A673 (cell line): ENCODE measurements at regions not wholly inside any gene's neighbourhood (a gene's known extent, or its start where the extent isn't known, plus 50 kb on each side); places are given as distances from the start of the nearest gene placed in this dataset.

Source experiments
- EZH2 ChIP-seq: fragments of 200-600 bp; sonication (generic); IDR thresholded peaks from 2 replicates; pipeline ENCODE4 v1.6.1; 2017; ENCODE audit warnings: borderline replicate concordance, low read depth, mild to moderate bottlenecking, mixed read lengths, antibody characterized with exemption, low read length; ENCODE audit not compliant: poor library complexity, severe bottlenecking
- TF ChIP-seq, protein P1 (sequence below): fragments of 300-800, 200-600 bp; sonication (generic); conservative IDR thresholded peaks from 2 replicates; pipeline ENCODE4 v1.5.1; 2017; ENCODE audit warnings: low read depth, mild to moderate bottlenecking, antibody characterized with exemption, low read length, moderate library complexity, mixed read lengths

DNA sequence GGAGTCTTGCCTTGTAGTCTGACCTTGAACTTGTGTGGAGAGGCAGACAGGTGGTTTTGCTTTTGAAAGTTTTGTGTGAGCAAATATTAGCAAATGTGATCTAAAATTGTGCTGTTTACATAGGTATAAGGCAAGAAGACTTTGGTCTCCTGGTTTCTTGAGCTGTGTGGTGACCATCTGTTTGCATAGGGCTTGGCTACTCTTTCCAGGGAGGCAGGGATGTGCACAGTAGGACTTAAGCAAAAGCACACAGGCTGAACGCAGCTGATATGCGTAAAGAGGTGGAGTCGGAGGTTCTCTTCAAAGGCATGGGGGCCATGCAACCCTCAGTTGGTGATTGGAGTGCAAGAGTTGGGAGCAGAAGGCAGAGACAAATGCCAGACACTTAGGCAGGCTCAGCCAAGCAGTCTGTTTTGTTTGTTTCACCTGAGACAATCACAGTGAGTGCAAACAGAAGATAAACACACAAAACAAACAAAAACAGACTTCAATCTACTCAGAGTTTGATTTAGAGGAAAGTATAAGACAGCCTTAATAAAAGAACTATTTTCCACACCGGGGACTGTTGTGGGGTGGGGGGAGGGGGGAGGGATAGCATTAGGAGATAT, 744.2 kb downstream of the MTRR start:
- TF ChIP-seq, protein P1, sequence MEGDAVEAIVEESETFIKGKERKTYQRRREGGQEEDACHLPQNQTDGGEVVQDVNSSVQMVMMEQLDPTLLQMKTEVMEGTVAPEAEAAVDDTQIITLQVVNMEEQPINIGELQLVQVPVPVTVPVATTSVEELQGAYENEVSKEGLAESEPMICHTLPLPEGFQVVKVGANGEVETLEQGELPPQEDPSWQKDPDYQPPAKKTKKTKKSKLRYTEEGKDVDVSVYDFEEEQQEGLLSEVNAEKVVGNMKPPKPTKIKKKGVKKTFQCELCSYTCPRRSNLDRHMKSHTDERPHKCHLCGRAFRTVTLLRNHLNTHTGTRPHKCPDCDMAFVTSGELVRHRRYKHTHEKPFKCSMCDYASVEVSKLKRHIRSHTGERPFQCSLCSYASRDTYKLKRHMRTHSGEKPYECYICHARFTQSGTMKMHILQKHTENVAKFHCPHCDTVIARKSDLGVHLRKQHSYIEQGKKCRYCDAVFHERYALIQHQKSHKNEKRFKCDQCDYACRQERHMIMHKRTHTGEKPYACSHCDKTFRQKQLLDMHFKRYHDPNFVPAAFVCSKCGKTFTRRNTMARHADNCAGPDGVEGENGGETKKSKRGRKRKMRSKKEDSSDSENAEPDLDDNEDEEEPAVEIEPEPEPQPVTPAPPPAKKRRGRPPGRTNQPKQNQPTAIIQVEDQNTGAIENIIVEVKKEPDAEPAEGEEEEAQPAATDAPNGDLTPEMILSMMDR, result no peak
- TF ChIP-seq EZH2, result no peak
